Lower leg skin (tissue), 4 donors: ENCODE measurements at regions not wholly inside any gene's neighbourhood (a gene's known extent, or its start where the extent isn't known, plus 50 kb on each side); places are given as distances from the start of the nearest gene placed in this dataset.

Source experiments
- DNase-seq, 2 donors: peaks; one replicate each; pipeline ENCODE4 v3.0.0-alpha.2; 2019; ENCODE audit warnings: low spot score in 2 of 2
- H3K4me3 ChIP-seq: fragments of 200-600 bp; sonication (generic); 2 replicates; pipeline ENCODE4 v1.5.1; 2017; ENCODE audit warnings: mild to moderate bottlenecking, low read depth; ENCODE audit not compliant: poor library complexity, severe bottlenecking
- POLR2A ChIP-seq, 2 donors: fragments of 450-650 bp; IDR thresholded peaks; one replicate each; pipeline ENCODE4 v1.6.1; 2016 to 2017; ENCODE audit warnings: antibody characterized with exemption in 2 of 2, mild to moderate bottlenecking in 1 of 2, moderate library complexity in 1 of 2
- WGBS, 2 donors: methylation state at CpG; one replicate each; pipeline ENCODE4 v1.1.5; 2018; 5-methylcytosine and 5-hydroxymethylcytosine counted together
- intact Hi-C: fragments of 100-400 bp; cut with DNase I; formaldehyde crosslinking; loops from one replicate; pipeline ENCODE4 v1.15.0; 2023; ENCODE audit warnings: low total_unique reads
- TF ChIP-seq, protein P1 (sequence below), 3 donors: fragments of 450-650 bp; IDR thresholded peaks; one replicate each; pipeline ENCODE4 v1.5.1; 2016; ENCODE audit warnings: antibody characterized with exemption in 3 of 3, mild to moderate bottlenecking in 3 of 3, moderate library complexity in 2 of 3

DNA sequence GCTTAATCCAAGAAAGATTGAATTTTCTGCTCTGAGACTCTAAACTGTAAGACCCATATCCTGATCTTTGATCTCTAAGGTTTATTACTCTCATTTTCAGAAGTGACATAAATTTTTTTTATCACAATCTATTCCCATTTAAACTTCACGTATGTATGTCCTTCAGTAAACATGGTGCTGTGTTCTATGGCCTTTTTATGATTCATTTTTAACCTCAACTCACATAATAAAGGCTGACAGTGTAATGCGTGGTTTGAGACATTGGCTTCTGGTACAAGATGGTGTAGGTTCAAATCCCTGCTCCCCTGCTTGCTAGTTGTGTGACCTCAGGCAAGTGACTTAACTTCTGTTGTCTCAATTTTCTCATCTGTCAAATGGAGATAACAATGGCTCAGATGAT is 306.0 kb upstream of the AADAT start:
- intact Hi-C loops, result no loop called here
- TF ChIP-seq POLR2A (IDR thresholded peaks at IDR 0.05), result no peak
- TF ChIP-seq, protein P1, sequence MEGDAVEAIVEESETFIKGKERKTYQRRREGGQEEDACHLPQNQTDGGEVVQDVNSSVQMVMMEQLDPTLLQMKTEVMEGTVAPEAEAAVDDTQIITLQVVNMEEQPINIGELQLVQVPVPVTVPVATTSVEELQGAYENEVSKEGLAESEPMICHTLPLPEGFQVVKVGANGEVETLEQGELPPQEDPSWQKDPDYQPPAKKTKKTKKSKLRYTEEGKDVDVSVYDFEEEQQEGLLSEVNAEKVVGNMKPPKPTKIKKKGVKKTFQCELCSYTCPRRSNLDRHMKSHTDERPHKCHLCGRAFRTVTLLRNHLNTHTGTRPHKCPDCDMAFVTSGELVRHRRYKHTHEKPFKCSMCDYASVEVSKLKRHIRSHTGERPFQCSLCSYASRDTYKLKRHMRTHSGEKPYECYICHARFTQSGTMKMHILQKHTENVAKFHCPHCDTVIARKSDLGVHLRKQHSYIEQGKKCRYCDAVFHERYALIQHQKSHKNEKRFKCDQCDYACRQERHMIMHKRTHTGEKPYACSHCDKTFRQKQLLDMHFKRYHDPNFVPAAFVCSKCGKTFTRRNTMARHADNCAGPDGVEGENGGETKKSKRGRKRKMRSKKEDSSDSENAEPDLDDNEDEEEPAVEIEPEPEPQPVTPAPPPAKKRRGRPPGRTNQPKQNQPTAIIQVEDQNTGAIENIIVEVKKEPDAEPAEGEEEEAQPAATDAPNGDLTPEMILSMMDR (IDR thresholded peaks at IDR 0.05), result no peak
- whole genome bisulfite sequencing, 2 donors, result 78 to 86% methylated on average over 2 of the region's 2 CpGs
- no peak overlapping the region for H3K4me3 ChIP-seq
- no peak for DNase-seq

DNA sequence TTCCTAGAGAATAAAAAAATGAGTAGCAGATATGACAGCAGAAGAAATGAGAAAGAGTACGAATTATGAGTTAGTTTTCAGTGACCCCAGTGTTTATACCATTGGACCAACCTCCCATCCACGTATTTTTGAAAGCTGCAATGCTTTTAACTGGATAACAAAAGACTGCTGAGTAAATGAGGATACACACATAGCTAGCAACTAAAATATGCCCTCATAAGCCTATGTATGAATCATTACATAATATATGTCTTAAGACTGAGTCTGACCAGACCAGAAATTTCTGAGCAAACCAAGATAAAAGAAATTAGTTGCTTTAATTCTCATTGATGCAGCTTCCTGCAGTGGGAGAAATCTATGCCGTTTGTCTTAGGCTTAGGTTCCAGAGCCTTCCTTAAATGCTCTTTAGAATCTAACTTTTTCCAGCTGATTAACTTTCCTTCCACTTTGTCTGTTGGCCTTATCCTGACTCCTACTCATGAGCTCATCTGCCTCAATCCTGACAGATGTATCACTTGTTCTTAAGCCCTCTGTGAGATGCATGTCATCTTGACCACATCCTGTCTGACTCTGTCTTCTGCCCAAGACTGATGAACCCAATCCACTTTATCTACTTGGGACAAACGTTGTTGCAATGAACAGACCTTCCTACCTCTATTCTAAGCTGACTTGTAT is 301.4 kb upstream of the AADAT start:
- no peak overlapping the region for H3K4me3 ChIP-seq
- 64 to 65% methylated on average over 4 of the region's 4 CpGs for WGBS, 2 donors
- intact Hi-C loops, result no loop called here
- TF ChIP-seq POLR2A (IDR thresholded peaks at IDR 0.05), result no peak
- TF ChIP-seq, protein P1 (IDR thresholded peaks at IDR 0.05), result no peak
- no peak for DNase-seq

DNA sequence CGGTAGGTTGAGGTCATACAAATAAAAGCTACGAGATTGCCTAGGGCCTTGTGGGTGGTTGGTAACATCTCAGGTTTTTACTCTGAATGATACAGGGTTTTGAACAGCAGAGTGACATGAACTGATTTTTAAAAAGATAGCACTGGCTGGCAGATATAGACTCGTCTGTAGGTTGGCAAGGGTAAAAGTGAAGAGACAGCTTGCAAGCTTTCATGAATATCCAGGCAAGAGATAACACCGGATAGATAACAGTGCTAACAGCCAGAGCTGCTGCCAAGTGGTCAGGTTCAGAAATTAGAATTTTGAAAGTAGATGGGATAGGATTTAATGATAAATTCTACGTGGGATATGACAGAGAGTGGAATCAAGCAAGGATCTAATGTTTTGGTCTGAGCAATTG is 299.7 kb upstream of the AADAT start:
- WGBS, 2 donors, result 28 to 30% methylated on average over 5 of the region's 5 CpGs
- TF ChIP-seq, protein P1 (IDR thresholded peaks at IDR 0.05), result no peak
- TF ChIP-seq POLR2A (IDR thresholded peaks at IDR 0.05), result no peak
- DNase-seq, result no peak
- H3K4me3 ChIP-seq, result no peak overlapping the region
- intact Hi-C loops, result no loop called here

DNA sequence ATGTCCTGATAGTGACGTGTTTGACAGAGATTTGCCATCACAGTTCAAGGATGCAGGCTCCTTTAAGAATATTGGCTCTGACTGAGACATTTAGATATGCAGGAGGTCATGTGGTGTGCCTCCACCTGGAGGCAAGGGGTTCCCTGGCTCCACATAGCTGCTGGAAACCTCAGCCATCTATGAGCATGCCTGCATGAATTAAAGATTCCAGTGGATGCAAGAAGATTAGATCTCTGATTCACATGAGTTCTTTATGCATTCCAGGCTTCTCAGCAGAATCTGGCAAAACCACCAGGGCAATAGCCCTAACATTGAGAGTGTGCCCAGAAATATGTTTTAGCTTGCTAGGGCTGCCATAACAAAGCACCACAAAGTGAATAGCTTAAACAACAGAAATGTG is 298.5 kb upstream of the AADAT start:
- TF ChIP-seq POLR2A (IDR thresholded peaks at IDR 0.05), result no peak
- TF ChIP-seq, protein P1 (IDR thresholded peaks at IDR 0.05), result no peak
- DNase-seq, result no peak
- no peak overlapping the region for H3K4me3 ChIP-seq
- intact Hi-C loops, result no loop called here
- WGBS, 2 donors, result 35 to 41% methylated on average over 1 of the region's 1 CpG

DNA sequence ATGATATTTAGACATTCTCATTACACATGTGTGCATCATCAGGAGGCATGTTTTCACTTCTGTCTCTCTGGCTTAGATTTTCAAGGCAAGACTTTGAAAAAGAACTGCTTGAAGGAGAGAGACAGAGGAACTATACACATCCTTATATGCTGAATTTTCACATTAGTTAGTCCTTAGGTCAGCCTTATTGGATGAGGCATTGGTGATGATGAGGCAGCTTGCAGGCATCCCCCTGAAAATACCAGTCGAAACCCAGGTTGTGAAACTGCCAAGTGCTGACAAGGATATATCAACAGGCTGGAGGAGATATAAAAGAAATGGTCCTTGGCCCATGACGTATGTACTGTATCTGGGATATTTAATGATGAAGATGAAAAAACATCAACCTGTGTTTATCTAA is 297.2 kb upstream of the AADAT start:
- DNase-seq, result no peak
- intact Hi-C loops, result loop anchor here (1.0 kb wide), 1 partner anchor 41 kb away; no protein-coding TSS in a partner anchor
- no peak overlapping the region for H3K4me3 ChIP-seq
- TF ChIP-seq, protein P1 (IDR thresholded peaks at IDR 0.05), result no peak
- TF ChIP-seq POLR2A (IDR thresholded peaks at IDR 0.05), result no peak
- 72 to 77% methylated on average over 2 of the region's 2 CpGs for WGBS, 2 donors

DNA sequence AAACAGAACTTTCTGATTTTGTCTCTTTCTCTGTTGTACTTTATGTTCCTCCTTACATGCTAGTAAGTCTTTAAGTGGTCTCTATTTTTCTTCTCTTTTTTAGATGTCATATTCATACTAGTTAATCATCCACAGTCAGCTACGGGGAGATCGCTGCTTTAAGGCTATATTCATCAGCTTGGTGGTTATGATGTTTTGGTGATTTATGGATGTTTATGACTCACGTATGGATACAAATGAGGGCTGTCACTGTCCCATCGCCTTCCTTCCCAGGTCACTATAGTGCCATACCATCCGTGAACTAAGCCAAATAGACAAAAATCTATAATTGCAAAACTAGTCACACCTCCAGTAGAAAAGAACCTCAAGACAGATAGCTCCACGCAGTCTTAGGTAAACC is 296.8 kb upstream of the AADAT start:
- DNase-seq, result no peak
- intact Hi-C loops, result loop anchor here (1.0 kb wide), 1 partner anchor 42 kb away; no protein-coding TSS in a partner anchor
- TF ChIP-seq, protein P1 (IDR thresholded peaks at IDR 0.05), result no peak
- no peak for TF ChIP-seq POLR2A (IDR thresholded peaks at IDR 0.05)
- WGBS, 2 donors, result 51 to 64% methylated on average over 6 of the region's 6 CpGs
- H3K4me3 ChIP-seq, result no peak overlapping the region
